Liver (tissue), 8 donors: ENCODE measurements at regions not wholly inside any gene's neighbourhood (a gene's known extent, or its start where the extent isn't known, plus 50 kb on each side); places are given as distances from the start of the nearest gene placed in this dataset.

Experiments used
- DNase-seq: peaks from one replicate; pipeline ENCODE4 v3.0.0-alpha.2; 2017; ENCODE audit warnings: low spot score
- H3K27ac ChIP-seq, 2 donors: one replicate each; pipeline ENCODE4 v1.7.0; 2013; ENCODE audit warnings: inconsistent platforms in 2 of 2, low read length in 2 of 2, control low read depth in 1 of 2, low read depth in 1 of 2, mild to moderate bottlenecking in 1 of 2
- H3K27me3 ChIP-seq, 4 donors: one replicate each; pipeline versions ENCODE4 v1.6.1 to v1.7.0; 2013; ENCODE audit warnings: low read length in 3 of 4, inconsistent platforms in 1 of 4, mild to moderate bottlenecking in 1 of 4, moderate library complexity in 1 of 4; ENCODE audit not compliant: control insufficient read depth in 4 of 4, insufficient read depth in 4 of 4
- H3K36me3 ChIP-seq, 4 donors: one replicate each; pipeline versions ENCODE4 v1.6.1 to v1.7.0; 2013; ENCODE audit warnings: low read length in 3 of 4, mild to moderate bottlenecking in 3 of 4, low read depth in 1 of 4, moderate library complexity in 1 of 4; ENCODE audit not compliant: control insufficient read depth in 4 of 4, insufficient read depth in 3 of 4
- H3K4me1 ChIP-seq, 4 donors: one replicate each; pipeline versions ENCODE4 v1.6.1 to v1.7.0; 2013; ENCODE audit warnings: low read length in 3 of 4, mild to moderate bottlenecking in 3 of 4, moderate library complexity in 1 of 4; ENCODE audit not compliant: control insufficient read depth in 4 of 4, insufficient read depth in 4 of 4
- H3K4me3 ChIP-seq, 3 donors: one replicate each; pipeline versions ENCODE4 v1.6.1 to v1.7.0; 2013; ENCODE audit warnings: low read length in 3 of 3, control low read depth in 1 of 3, low read depth in 1 of 3, mild to moderate bottlenecking in 1 of 3
- H3K9ac ChIP-seq, 2 donors: one replicate each; pipeline ENCODE4 v1.7.0; 2013; ENCODE audit warnings: low read length in 2 of 2, mild to moderate bottlenecking in 2 of 2, moderate library complexity in 2 of 2, control low read depth in 1 of 2, low read depth in 1 of 2
- H3K9me3 ChIP-seq, 4 donors: one replicate each; pipeline versions ENCODE4 v1.6.1 to v1.7.0; 2013; ENCODE audit warnings: low read length in 3 of 4; ENCODE audit not compliant: control insufficient read depth in 4 of 4
- CTCF ChIP-seq: fragments of 150-350 bp; IDR thresholded peaks from 2 replicates; pipeline ENCODE4 v1.5.1; 2017; ENCODE audit warnings: improper control_type of control experiment, low read depth, low read length; ENCODE audit not compliant: missing input control
- EGR1 ChIP-seq, 2 donors: IDR thresholded peaks; 2 replicates each; pipeline ENCODE4 v1.6.1; 2016 to 2018; ENCODE audit warnings: antibody characterized with exemption in 2 of 2, low read depth in 2 of 2
- FOXA1 ChIP-seq: IDR thresholded peaks from 2 replicates; pipeline ENCODE4 v1.6.1; 2016; ENCODE audit warnings: antibody characterized with exemption
- FOXA2 ChIP-seq: IDR thresholded peaks from 2 replicates; pipeline ENCODE4 v1.6.1; 2016; ENCODE audit warnings: antibody characterized with exemption
- GABPA ChIP-seq, 2 donors: IDR thresholded peaks in 1 of 2; conservative IDR thresholded peaks in 1 of 2; 2 replicates each; pipeline ENCODE4 v1.6.1; 2016; ENCODE audit warnings: antibody characterized with exemption in 2 of 2, mild to moderate bottlenecking in 1 of 2, moderate library complexity in 1 of 2
- HNF4A ChIP-seq, 2 donors: conservative IDR thresholded peaks; 2 replicates each; pipeline ENCODE4 v1.6.1; 2016; ENCODE audit warnings: antibody characterized with exemption in 2 of 2, mild to moderate bottlenecking in 2 of 2
- HNF4G ChIP-seq: IDR thresholded peaks from 2 replicates; pipeline ENCODE4 v1.6.1; 2016; ENCODE audit warnings: antibody characterized with exemption
- JUND ChIP-seq, 2 donors: IDR thresholded peaks; 2 replicates each; pipeline ENCODE4 v1.6.1; 2016; ENCODE audit warnings: antibody characterized with exemption in 2 of 2
- NR2F2 ChIP-seq: IDR thresholded peaks from 2 replicates; pipeline ENCODE4 v1.6.1; 2016; ENCODE audit warnings: antibody characterized with exemption
- RAD21 ChIP-seq, 2 donors: IDR thresholded peaks; 2 replicates each; pipeline ENCODE4 v1.6.1; 2016; ENCODE audit warnings: antibody characterized with exemption in 2 of 2, mild to moderate bottlenecking in 2 of 2
- REST ChIP-seq: IDR thresholded peaks from 2 replicates; pipeline ENCODE4 v1.6.1; 2016; ENCODE audit warnings: antibody characterized with exemption, mild to moderate bottlenecking
- RXRA ChIP-seq, 2 donors: IDR thresholded peaks; 2 replicates each; pipeline ENCODE4 v1.6.1; 2017 to 2018; ENCODE audit warnings: antibody characterized with exemption in 2 of 2, mild to moderate bottlenecking in 1 of 2
- SP1 ChIP-seq: IDR thresholded peaks from 2 replicates; pipeline ENCODE4 v1.6.1; 2018; ENCODE audit warnings: antibody characterized with exemption, mild to moderate bottlenecking
- TAF1 ChIP-seq: conservative IDR thresholded peaks from 2 replicates; pipeline ENCODE4 v1.6.1; 2016; ENCODE audit warnings: antibody characterized with exemption, mild to moderate bottlenecking
- YY1 ChIP-seq: IDR thresholded peaks from 2 replicates; pipeline ENCODE4 v1.6.1; 2016; ENCODE audit warnings: antibody characterized with exemption, mild to moderate bottlenecking
- ZBTB33 ChIP-seq: IDR thresholded peaks from 2 replicates; pipeline ENCODE4 v1.6.1; 2016; ENCODE audit warnings: antibody characterized with exemption
- WGBS: extraction: QIAGEN DNeasy Blood & Tissue Kit; methylation state at CpG from one replicate; pipeline ENCODE4 v1.1.7; 2013; 5-methylcytosine and 5-hydroxymethylcytosine counted together
- TF ChIP-seq, protein P1 (sequence below): IDR thresholded peaks from 2 replicates; pipeline ENCODE4 v1.6.1; 2016; ENCODE audit warnings: antibody characterized with exemption
- TF ChIP-seq, protein P2 (sequence below): IDR thresholded peaks from 2 replicates; pipeline ENCODE4 v1.6.1; 2016; ENCODE audit warnings: antibody characterized with exemption
- donor health status: healthy.
- donor health status: healthy.
- donor health status: healthy.
- donor health status: healthy.
- donor health status: healthy.

- TF ChIP-seq CTCF (no peak), EGR1 (IDR thresholded peaks at IDR 0.05; ENCODE audit: low read depth in 2 of 2) (no peak), TAF1 (no peak), HNF4G (no peak), SP1 (no peak), REST (no peak), RXRA (IDR thresholded peaks at IDR 0.05) (no peak), HNF4A (conservative IDR thresholded peaks at IDR 0.05) (no peak), FOXA1 (no peak), GABPA (IDR thresholded peaks at IDR 0.05 in 1 of 2, conservative IDR thresholded peaks at IDR 0.05 in 1 of 2) (no peak), ZBTB33 (no peak), FOXA2 (no peak), RAD21 (IDR thresholded peaks at IDR 0.05) (no peak), YY1 (no peak), NR2F2 (no peak), JUND (IDR thresholded peaks at IDR 0.05) (no peak)
- TF ChIP-seq, protein P1, sequence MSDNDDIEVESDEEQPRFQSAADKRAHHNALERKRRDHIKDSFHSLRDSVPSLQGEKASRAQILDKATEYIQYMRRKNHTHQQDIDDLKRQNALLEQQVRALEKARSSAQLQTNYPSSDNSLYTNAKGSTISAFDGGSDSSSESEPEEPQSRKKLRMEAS = no peak
- TF ChIP-seq, protein P2, sequence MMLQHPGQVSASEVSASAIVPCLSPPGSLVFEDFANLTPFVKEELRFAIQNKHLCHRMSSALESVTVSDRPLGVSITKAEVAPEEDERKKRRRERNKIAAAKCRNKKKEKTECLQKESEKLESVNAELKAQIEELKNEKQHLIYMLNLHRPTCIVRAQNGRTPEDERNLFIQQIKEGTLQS = no peak
- 79% methylated on average over 5 of the region's 5 CpGs for WGBS
- no peaks in the 10 kb centered on the region for H3K36me3 ChIP-seq
- H3K27me3 ChIP-seq = peaks cover 0 to 4% (median 0%) of the 10 kb centered on the region in 4 donors
- H3K9me3 ChIP-seq = no peaks in the 10 kb centered on the region
- H3K27ac ChIP-seq = no peak overlapping the region
- no peak for DNase-seq
- no peak overlapping the region for H3K9ac ChIP-seq
- H3K4me3 ChIP-seq = no peak overlapping the region
- H3K4me1 ChIP-seq = no peaks in the 10 kb centered on the region
These were observed 509.4 kb upstream of the SETBP1 start for GRCh38 chr18:44171301-44171700.
